Endothelial cell of umbilical vein (primary cell): ENCODE measurements at regions not wholly inside any gene's neighbourhood (a gene's known extent, or its start where the extent isn't known, plus 50 kb on each side); places are given as distances from the start of the nearest gene placed in this dataset.

Experiments
- BruUV-seq: library from RNA; stranded (reverse); fragments of 400-500 nt; replicated peaks from 2 replicates; lab custom pipeline; 2021; lab: Mats Ljungman, UMichigan
- CTCF ChIA-PET: fragments of 300-600, 350-600 bp; sonication (Branson Sonifier 250); formaldehyde crosslinking; loops from one replicate; lab custom pipeline; 2021; ENCODE audit warnings: antibody characterized with exemption, inconsistent platforms; lab: Charles Lee
- POLR2A ChIA-PET: fragments of 300-600, 350-600 bp; sonication (Branson Sonifier 250); formaldehyde crosslinking; loops from one replicate; lab custom pipeline; 2021; ENCODE audit warnings: antibody characterized with exemption, inconsistent platforms; lab: Charles Lee
- DNase-seq: peaks from one replicate; pipeline ENCODE4 v3.0.0-alpha.2; 2011; ENCODE audit warnings: low read depth, low spot score
- FAIRE-seq: peaks from 2 replicates; lab custom pipeline; 2011; peaks lifted over from hg19 to GRCh38; lab: Jason Lieb, UNC
- H2AFZ ChIP-seq: 2 replicates; pipeline ENCODE4 v1.6.0; 2012; ENCODE audit warnings: low read depth, low read length, control low read depth, inconsistent platforms
- H3K27ac ChIP-seq: 2 replicates; pipeline ENCODE4 v1.5.1; 2011; ENCODE audit warnings: low read depth, mild to moderate bottlenecking, control low read depth, low read length, moderate library complexity; ENCODE audit not compliant: insufficient read depth
- H3K27me3 ChIP-seq, 2 experiments: 2 replicates each; pipeline versions ENCODE4 v1.6.0 to v1.6.1; 2011; ENCODE audit warnings: low read length in 2 of 2, mixed read lengths in 1 of 2; ENCODE audit not compliant: control insufficient read depth in 2 of 2, insufficient read depth in 2 of 2
- H3K36me3 ChIP-seq, 2 experiments: 2 replicates in 1 of 2; 3 replicates in 1 of 2; pipeline ENCODE4 v1.5.1; 2011; ENCODE audit warnings: low read length in 2 of 2, mild to moderate bottlenecking in 1 of 2, moderate library complexity in 1 of 2; ENCODE audit not compliant: control insufficient read depth in 2 of 2, insufficient read depth in 2 of 2; ENCODE audit errors: extremely low read depth in 1 of 2
- H3K4me1 ChIP-seq: 3 replicates; pipeline ENCODE4 v1.5.1; 2011; ENCODE audit warnings: mild to moderate bottlenecking, low read length; ENCODE audit not compliant: control insufficient read depth, insufficient read depth; ENCODE audit errors: extremely low read depth
- H3K4me2 ChIP-seq: 2 replicates; pipeline ENCODE4 v1.6.1; 2011; ENCODE audit warnings: low read length, control low read depth, mixed read lengths; ENCODE audit not compliant: insufficient read depth
- H3K4me3 ChIP-seq, 3 experiments: fragments of 200-600 bp in 1 of 3; sonication (generic), shearing (Covaris generic) in 1 of 3; replicated peaks in 1 of 3; 2 replicates each; pipeline ENCODE4 v1.5.1; 2011 to 2016; ENCODE audit warnings: control low read depth in 3 of 3, low read length in 3 of 3, mild to moderate bottlenecking in 2 of 3, inconsistent platforms in 1 of 3, low read depth in 1 of 3, moderate library complexity in 1 of 3; ENCODE audit not compliant: insufficient read depth in 1 of 3
- H3K79me2 ChIP-seq: 2 replicates; pipeline ENCODE4 v1.6.0; 2012; ENCODE audit warnings: low read length, inconsistent platforms; ENCODE audit not compliant: control insufficient read depth, insufficient read depth
- H3K9ac ChIP-seq: replicated peaks from 2 replicates; pipeline ENCODE3; 2011; ENCODE audit warnings: low read length, control low read depth; ENCODE audit not compliant: insufficient read depth; ENCODE audit errors: extremely low read depth
- H3K9me1 ChIP-seq: replicated peaks from 3 replicates; pipeline ENCODE4 v1.6.0; 2011; ENCODE audit warnings: mild to moderate bottlenecking, low read length; ENCODE audit not compliant: control insufficient read depth, insufficient read depth; ENCODE audit errors: extremely low read depth
- H3K9me3 ChIP-seq: replicated peaks from 2 replicates; pipeline ENCODE4 v1.5.1; 2012; ENCODE audit warnings: low read length, inconsistent platforms; ENCODE audit not compliant: control insufficient read depth, insufficient read depth
- H4K20me1 ChIP-seq: replicated peaks from 2 replicates; pipeline ENCODE3; 2011; ENCODE audit warnings: mild to moderate bottlenecking, low read length; ENCODE audit not compliant: control insufficient read depth, insufficient read depth; ENCODE audit errors: extremely low read depth
- CTCF ChIP-seq, 2 donors: IDR thresholded peaks; 1 replicate in 1 of 2; 2 replicates in 1 of 2; pipeline ENCODE4 v1.5.1; 2011; ENCODE audit warnings: low read length in 2 of 2, mild to moderate bottlenecking in 2 of 2, moderate library complexity in 2 of 2, control low read depth in 1 of 2, inconsistent platforms in 1 of 2, low read depth in 1 of 2; ENCODE audit not compliant: insufficient read depth in 1 of 2; ENCODE audit errors: extremely low read depth in 1 of 2
- EZH2 ChIP-seq: IDR thresholded peaks from 2 replicates; pipeline ENCODE4 v1.6.1; 2012; ENCODE audit warnings: borderline replicate concordance, low read depth, mild to moderate bottlenecking, moderate library complexity, low read length, inconsistent platforms; ENCODE audit not compliant: severe bottlenecking
- FOS ChIP-seq: IDR thresholded peaks from 2 replicates; pipeline ENCODE4 v1.6.1; 2011; ENCODE audit warnings: mild to moderate bottlenecking, low read length, moderate library complexity, borderline replicate concordance; ENCODE audit not compliant: insufficient read depth
- JUN ChIP-seq: IDR thresholded peaks from 2 replicates; pipeline ENCODE4 v1.6.1; 2011; ENCODE audit warnings: borderline replicate concordance, low read depth; ENCODE audit not compliant: insufficient read length, insufficient read depth
- MAX ChIP-seq: IDR thresholded peaks from 2 replicates; pipeline ENCODE4 v1.6.1; 2011; ENCODE audit not compliant: insufficient read depth, insufficient read length
- MYC ChIP-seq: IDR thresholded peaks from one replicate; pipeline ENCODE4 v1.6.1; 2011; ENCODE audit warnings: mild to moderate bottlenecking, low read depth, low read length
- POLR2A ChIP-seq: IDR thresholded peaks from 2 replicates; pipeline ENCODE4 v1.6.1; 2012; ENCODE audit warnings: low read depth, mild to moderate bottlenecking, control low read depth, low read length
- POLR2AphosphoS5 ChIP-seq: IDR thresholded peaks from 2 replicates; pipeline ENCODE4 v1.6.1; 2012; ENCODE audit warnings: low read depth, mild to moderate bottlenecking, control low read depth, low read length, moderate library complexity; ENCODE audit not compliant: insufficient read depth
- dilution Hi-C: fragments of 300-500 bp; cut with MboI; formaldehyde crosslinking; loops from one replicate; pipeline ENCODE4 v1.15.0; 2019; ENCODE audit warnings: low sequenced_read_pairs; ENCODE audit not compliant: extremely low pct_ligation_motif_present
- intact Hi-C: fragments of 100-400 bp; cut with micrococcal nuclease; formaldehyde crosslinking; loops from one replicate; pipeline ENCODE4 v1.10.0; 2022

GRCh38 chr18:75482880-75483279 is 55.4 kb upstream of the SMIM21 start:
- H3K79me2 ChIP-seq: no peaks in the 10 kb centered on the region
- H3K4me2 ChIP-seq: no peak overlapping the region
- H3K9me3 ChIP-seq: no peaks in the 10 kb centered on the region
- no peaks in the 10 kb centered on the region for H3K4me1 ChIP-seq
- H3K9ac ChIP-seq: no peak overlapping the region
- H2AFZ ChIP-seq: no peak overlapping the region
- H3K9me1 ChIP-seq: no peaks in the 10 kb centered on the region
- no peaks in the 10 kb centered on the region for H3K36me3 ChIP-seq
- H4K20me1 ChIP-seq: no peaks in the 10 kb centered on the region
- no peaks in the 10 kb centered on the region for H3K27me3 ChIP-seq
- no peak for FAIRE-seq
- H3K4me3 ChIP-seq: no peak overlapping the region
- ChIA-PET POLR2A (no interaction called here), CTCF (interaction anchor here (1.4 kb wide), 1 partner anchor 441 kb away, joined by 4 read pairs; no protein-coding TSS in a partner anchor)
- TF ChIP-seq FOS (no peak), POLR2AphosphoS5 (no peak), CTCF (IDR thresholded peaks at IDR 0.05; ENCODE audit: extremely low read depth in 1 of 2, insufficient read depth in 1 of 2, low read depth in 1 of 2, low read length in 2 of 2) (no peak), MYC (no peak), MAX (no peak), EZH2 (no peak), POLR2A (no peak), JUN (no peak)
- BruUV-seq: no TSS peak
- dilution Hi-C loops (no loop called here), intact Hi-C loops (no loop called here)
- no peak for DNase-seq
- H3K27ac ChIP-seq: no peak overlapping the region
